GM19438 (cell line): ENCODE measurements at regions not wholly inside any gene's neighbourhood (a gene's known extent, or its start where the extent isn't known, plus 50 kb on each side); places are given as distances from the start of the nearest gene placed in this dataset.

Experiments
- ATAC-seq: cut with Tn5 transposase; IDR thresholded peaks from one replicate; pipeline ENCODE4 v1.9.1; 2021; ENCODE audit warnings: low read depth; ENCODE audit not compliant: unreplicated experiment

DNA sequence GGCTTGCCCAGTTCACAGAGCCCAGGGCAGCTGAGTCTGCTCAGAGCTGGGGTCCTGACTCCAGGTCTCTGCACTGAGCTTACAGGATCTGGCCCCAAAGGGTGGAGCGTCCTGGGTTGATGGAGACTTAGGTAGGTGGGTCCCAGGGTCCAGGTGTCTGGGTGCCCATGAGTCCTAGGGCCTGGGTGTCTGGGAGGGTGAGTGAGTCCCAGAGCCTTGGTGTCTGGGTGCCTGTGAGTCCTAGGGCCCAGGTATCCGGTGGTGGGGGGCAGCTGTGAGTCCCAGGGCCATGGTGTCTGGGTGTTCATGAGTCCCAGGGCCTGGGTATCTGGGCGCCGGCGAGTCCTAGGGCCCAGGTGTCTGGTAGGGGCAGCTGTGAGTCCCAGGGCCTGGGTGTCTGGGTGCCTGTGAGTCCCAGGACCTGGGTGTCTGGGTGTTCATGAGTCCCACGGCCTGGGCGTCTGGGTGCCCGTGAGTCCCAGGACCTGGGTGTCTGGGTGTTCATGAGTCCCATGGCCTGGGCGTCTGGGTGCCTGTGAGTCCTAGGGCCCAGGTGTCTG lies 1505.6 kb downstream of the BRD1 start:
- no peak for ATAC-seq

DNA sequence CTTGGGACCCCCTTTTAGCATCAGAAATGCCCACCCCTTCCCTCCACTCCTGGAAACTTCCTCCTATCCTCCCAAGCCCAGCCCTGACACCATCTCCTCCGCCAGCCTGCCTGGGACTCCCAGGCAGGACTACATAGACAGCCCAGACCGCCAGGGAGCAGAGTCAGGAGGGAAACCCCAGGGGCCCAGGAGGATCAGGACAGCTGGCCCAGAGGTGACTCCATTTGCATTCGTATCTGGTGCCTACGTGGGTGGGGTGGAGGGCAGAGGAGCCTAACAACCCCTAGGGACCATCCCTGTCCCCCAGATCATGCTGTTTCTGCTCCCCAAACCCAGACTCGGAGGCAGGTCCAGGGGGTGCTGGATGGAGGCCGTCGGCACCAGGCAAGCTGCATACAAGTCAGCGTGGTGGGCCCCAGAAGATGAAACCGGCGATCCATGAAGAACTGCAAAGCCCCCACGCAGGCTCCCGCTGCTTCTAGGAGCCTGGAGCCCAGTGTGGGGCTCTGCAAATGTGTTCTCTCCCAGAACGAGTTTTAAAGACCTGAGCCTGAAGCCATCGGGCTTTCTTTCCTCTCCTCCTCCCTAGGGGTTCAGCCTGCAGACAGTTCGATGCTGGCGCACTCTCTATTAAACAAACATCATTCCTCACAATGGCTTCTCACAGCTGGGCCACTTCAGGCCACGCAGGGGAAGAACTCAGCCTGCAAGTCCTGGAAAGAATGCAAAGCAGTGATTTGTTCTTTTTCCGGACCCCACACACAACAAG lies 1506.8 kb downstream of the BRD1 start:
- no peak for ATAC-seq

DNA sequence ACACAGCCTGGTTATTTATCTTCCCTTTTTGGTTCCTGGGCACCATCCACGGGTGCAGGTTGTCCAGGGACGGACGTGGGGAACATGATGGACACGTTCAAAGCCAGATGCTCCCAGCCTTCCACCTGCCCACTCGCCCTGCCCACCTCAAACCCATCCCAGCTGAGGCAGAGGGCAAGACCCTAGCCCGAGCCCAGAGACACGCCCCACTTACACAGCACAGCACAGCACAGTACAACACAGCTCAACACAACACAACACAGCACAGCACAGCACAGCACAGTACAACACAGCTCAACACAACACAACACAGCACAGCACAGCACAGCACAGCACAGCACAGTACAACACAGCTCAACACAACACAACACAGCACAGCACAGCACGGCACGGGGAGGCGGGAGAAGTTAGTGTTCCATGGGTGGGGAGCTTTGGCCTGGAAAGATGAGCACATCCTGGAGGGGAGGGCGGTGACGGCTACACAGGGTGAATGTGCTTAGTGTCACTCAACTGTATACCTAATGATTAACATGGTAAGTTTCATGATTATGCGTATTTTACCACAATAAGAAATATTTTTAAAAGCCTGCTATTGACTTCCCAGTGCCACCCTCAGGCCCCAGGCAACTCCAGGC lies 1507.5 kb downstream of the BRD1 start:
- ATAC-seq = no peak

DNA sequence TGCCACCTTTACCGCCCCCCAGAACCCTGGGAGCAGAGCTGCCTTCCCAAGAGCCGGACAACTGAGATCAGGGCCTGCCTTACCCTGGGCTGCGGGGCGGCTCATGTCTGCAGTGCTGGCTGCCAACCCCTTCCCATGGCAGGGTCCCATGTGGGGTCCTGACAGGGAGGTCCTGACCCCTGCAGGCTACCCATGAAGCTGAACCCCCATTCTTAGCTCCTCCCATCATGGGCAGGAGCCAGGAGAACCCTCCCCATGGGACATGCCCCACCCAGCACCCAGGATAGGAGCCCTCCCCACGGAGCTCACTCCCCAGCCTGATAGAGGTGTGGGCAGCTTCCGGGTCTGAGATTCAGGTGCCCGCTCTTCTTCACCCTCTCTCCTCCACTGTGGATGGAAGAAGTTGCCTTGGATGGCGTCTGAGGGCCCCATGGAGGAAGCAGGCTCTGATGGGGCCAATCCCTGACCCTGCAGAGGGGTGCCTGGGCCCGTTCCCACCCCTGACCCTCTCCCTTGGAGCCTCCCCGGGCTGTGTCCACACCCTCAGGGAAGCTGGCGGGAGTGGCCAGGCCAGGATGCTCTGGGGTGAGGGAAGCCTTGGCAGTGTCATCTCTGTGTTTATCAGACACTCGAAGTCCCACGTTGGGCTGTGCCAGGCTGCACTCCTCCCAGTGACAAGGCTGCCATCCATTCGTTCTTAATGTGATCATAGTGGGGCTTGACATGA lies 1508.2 kb downstream of the BRD1 start:
- ATAC-seq = no peak

DNA sequence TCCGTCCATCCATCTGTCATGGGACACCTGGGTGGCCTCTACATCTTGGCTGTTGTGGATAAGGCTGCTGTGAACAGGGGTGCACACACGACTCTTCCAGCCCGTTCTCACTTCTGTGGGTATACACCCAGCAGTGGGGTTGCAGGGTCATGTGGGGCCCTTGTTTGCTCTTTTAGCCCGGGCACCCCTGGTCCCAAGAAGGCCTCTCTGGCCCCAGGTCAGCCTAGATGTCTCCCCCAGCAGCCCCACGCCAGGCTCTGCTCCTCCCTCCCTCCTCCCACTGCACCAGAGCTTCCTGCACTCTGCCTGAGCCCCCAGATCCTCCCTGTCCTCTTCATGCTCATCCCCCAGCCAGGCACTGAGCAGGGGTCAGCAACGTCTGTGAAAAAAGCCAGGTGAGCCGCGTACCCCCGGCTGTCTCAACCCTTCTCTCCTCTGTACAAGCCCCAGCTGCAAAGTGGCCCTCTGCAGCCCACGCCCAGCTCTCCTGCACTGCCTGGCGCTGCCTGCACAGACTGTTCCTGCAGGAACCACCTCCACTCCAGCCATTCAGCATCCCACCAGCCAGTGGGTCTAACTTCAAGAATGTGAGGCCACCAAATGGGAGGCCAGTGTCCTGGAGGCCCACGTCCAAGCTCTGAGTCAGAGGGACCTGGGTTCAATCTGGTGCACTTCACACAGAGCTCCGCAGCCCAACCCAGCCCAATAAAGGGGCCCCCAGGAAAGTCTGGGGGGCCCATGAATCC lies 1508.9 kb downstream of the BRD1 start:
- ATAC-seq = no peak

DNA sequence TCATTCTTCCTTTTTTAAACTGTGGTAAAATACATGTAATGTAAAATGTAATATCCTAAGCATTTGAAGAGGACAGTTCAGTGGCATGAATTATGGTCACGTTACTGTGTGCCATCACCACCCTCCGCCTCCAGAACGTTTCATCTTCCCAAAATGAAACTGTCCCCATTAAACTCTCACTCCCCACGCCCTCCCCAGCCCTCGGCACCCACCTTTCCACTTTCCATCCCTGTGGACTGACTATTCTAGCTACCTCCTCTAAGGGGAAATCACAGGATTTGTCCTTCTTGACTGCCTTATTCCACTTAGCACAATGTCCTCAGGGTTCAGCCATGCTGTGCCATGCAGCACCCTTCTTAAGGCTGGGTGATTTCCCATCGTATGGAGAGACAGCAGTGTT lies 1509.5 kb downstream of the BRD1 start:
- ATAC-seq = no peak

DNA sequence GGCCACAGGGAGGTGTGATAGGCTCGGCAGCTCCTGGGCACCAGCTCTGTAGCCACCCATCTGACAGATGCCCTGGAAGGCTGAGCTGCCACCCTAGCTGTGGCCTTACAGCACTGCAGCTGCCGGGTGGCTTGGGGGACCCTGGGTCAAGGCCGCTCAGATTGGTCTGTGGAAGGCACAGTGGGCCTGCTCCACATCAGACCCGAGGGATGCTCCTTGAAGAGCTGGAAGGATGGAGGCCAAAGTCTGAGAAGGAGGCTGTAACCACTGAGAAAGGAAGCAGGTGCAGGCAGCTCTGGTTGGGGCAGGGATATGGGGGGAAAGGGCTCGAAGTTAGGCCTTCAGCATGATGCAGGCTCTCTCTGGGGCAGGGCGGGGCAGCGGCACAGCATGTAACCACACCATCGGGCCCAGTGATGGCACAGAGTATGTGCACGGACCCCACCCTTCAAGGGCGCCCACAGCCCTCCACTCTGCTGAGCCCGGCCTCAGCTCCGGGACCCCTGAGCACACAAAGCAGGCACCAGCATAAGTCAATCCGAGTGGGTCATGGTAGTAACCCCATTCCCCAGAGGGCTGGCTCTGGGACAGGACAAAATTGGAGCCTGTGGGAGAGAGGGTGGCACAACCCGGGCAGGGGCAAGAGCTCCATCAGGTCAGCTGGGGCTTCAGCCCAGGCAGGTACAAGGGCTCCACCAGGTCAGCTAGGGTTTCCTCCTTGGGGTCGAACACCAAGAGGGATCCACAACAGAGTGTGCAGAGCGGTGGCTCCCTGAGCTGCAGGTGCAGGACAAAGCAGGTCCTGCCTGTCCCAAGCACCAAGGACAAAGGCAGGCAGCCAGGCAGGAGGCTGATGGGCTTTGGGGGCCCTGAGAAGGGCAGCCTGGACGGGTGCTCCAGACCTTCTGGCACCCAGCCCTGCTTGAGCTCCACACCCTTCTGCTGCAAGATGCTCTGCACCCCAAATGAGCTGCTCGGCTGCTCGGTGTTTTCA lies 1511.1 kb downstream of the BRD1 start:
- ATAC-seq = no peak

DNA sequence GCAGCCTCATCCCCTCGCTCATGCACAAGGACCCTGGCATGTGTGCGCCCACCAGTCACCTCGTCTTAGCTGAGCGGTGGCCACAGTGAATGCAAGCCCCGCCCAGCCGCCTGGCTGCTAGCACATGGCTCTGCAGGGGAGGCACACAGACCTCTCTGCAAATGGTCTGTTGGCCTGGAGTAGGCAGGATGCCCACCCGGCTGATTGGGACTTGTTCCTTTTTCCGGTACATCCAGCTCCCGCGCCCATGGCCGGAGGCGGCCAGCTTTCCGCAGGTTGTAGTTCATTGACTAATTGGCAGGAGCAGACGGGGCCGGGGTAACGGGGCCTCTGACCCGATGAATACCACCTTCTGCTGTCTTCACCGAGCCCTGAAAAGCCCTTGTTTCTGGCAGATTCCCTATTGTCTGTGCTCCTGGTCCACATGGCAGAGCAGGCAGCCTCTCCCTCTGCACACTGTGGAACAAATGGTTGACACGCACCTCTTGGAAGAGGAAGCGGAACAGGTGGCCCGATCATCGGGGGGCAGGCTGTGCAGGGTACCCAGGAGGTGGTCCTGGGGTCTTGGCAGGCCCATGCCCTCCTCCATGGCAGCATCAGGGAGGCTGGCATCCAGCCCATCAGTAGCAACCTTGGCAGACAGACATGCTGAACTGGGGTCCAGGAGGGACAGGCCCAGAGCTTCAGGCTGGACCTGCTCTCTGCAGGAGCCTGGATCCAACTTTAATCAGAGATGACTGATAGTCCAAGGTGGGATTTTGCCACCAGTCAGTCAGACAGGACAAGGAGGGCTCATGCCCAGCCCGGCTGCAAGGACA lies 1512.0 kb downstream of the BRD1 start:
- no peak for ATAC-seq

DNA sequence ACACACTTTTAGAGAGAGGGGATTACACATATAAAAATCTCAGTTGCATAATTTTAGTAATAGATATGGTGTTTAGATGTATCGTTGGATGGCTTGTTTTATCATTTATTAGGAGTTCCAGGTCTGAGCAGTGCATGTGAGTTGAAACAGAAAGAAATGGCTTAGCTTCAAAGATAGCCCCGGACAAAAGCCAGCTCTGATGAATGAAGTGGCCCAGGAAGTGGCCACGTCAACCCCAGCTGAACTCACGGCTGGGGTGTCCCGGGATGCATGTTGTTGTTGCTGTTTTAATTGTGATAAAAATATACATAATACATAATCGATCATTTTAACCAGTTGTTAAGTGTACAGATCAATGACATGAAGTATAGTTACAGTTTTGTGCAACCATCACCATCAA lies 1513.6 kb downstream of the BRD1 start:
- no peak for ATAC-seq

DNA sequence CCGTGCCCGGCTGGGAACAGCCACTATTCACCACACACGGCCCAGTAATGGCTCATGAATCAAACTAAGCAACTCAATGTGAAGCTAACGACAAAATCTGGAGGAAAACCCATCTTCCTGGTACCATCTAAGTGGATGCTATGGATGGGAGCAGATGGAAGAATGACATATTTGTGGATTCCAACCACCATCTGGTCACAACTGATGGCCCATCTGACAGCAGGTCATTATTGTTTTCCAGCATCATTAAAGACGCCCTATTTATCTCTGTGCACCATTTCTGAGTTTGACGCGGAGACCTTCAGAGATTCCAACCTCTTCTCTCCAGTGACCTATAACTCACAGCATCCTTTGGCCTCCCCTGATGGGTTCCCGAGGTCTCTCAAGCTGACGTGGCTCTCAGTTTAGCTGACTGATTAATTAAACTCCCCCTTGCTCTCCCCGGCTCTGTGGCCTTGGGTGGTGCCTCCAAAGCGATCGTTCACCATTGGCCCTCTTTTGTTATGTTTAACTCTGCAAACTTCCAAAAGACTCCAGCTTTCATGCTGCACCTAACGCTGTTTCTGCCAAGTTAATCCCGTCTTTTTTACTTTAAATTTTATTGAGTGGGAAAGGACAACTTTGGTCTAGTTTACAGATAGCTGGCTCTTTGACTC lies 1514.4 kb downstream of the BRD1 start:
- no peak for ATAC-seq

DNA sequence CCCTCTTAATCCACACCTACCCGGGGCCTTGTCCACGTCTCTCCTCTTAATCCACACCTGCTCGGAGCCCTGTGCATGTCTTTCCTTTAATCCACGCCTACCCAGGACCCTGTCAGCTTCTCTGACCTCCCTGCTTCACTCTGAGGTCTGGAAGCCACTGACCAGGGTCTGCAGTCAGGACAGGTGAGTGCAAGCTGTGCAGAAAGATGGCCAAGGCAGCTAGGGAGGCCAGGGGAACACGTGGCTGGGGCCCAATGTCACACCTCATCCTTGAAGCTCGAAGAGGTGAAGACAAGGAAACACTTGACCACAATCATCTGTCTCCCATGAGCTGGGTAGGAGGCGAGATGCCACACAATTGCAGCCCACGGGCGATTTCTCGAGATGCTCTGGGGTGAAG lies 1516.9 kb downstream of the BRD1 start:
- ATAC-seq = no peak

DNA sequence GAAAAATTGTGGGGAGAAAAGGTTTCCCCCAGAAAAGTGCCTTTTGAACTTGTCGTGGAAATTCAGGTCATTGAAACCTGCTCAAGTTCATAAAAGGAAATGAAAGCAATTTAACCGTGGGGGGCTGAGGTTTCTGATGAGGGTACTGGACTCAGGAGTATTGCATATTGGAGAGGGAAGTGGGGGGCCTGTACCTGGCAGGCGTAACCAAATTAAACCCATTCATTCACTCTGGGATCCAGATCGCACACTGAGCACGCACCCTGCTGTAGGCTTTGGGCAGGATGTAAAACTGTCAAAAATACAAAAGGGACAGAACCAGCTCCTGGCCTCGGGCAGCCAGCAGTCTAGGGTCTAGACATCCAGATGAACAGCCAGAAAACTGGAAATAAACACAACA lies 1517.4 kb downstream of the BRD1 start:
- no peak for ATAC-seq

DNA sequence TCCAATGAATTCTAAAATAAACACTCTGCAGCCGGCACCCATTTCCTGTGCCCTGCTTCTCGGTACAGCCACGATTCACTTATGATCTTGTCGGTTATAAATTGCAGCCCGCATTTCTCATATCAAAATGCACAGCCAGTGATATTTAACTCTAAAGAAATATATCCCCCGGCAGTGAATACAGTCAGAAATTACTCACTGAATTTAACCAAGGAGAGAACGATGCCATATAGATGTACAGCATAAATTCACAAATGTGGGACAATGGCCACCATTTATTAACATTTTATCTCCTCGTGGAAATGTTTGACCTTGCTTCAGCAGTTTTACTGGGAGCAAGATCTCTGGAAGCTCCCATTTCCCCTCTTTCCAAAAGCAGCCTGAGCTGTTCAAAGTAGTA lies 1517.8 kb downstream of the BRD1 start:
- no peak for ATAC-seq

DNA sequence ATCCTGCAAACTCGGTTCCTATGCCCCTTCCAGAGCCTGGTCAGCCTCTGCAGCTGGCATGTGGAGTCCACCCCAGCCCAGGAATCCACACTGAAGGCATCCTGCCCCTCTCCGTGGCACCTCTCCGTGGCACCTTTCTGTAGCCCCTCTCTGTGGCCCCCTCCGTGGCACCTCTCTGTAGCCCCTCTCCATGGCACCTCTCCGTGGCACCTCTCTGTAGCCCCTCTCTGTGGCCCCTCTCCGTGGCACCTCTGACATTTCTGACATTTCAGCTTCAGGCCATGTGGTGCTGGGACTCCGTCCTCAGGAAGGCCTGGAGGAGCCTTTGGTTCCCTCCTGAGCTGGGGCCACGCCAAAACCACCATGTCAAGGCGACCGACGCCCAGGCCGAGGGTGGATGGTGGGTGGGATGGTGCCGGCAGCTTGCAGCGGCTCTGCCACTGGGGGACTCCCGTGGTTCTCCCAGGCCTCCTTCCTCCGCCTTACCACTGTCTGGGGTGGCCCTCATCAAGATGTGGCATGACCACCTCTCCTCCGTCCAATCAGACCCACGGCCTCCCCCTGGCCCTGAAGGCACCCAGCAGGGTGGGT lies 1518.5 kb downstream of the BRD1 start:
- no peak for ATAC-seq

DNA sequence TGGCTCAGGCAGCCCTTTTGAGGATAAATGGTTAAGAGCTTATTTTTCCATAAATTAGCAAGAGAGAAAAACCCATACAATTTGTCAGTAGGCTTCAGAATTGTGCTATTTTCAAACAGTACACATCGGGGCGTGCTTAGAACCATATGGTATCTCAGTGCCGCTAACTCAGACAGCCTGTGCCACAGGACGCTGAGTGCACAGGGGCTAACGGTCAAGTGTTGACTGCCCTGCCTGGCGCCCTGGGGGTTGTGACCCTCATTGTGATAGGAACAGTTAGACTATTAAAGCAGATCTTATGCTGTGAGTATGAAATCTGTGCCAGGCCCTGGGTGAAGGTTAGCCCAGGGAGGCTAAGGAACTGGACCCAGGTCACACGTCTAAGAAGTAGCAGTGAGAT lies 1519.7 kb downstream of the BRD1 start:
- no peak for ATAC-seq

DNA sequence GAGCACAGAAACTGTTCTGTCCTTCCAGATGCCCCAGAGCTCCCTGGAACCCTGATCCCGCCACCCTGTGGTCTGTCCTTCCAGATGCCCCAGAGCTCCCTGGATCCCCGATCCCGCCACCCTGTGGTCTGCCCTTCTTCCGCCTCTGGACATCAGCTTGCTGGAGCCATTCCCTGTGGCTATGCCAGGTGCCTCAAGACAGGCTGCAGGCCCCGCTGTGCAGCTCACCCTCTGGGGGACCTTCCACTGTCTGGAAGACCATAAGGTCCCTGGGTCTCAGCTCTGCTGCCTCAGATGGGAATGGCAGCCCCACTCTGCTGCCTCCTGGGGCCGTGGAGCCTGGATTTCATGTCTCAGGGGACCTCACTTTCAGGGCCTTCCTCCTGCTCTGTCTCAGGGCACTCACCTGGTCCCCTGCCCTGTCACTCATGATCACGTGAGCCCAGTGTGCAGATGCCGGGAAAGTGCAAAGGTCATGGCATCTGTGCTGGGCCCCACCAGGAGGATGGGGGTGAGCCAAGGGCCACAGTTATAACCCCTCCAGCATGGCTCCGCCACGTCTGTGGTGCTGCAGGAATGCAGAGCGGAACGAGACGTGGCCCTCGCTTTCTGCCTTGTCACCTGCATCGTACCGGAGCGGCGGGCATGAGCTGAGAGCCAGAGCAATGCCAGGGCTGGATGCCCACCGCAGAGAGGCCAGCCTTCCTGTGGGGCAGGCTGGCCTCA lies 1520.7 kb downstream of the BRD1 start:
- no peak for ATAC-seq

DNA sequence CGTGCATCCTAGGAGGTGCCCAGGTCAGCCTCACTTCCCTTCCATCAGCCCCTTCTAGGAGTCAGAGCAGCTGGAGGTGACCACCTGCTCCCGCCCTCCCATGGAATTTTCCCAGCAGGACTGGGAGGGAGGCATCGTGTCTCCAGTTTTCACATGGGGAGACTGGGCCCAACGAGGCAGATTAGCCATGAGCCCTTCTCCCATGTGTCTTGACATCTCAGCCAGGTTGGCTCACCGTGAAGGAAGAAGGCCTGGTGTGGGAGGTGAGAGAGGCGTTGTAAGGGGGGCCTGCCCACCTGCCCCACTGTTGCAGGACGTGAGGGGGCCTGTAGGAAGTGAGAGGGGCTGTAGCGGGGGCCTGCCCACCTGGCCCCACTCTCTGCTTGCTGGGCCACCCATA lies 1521.4 kb downstream of the BRD1 start:
- ATAC-seq = no peak
